GM21619 (cell line): ENCODE measurements at regions not wholly inside any gene's neighbourhood (a gene's known extent, or its start where the extent isn't known, plus 50 kb on each side); places are given as distances from the start of the nearest gene placed in this dataset.
A peak's percentile ranks its signal among the peaks of the same experiment; 100 is the strongest.
"Not testable (repeated sequence)": the region's sequence is repeated elsewhere in the genome, so short reads cannot be mapped to it uniquely, and the experiment has no call there.

Experiments used
- ATAC-seq: cut with Tn5 transposase; IDR thresholded peaks from one replicate; pipeline ENCODE4 v1.9.1; 2021; ENCODE audit not compliant: unreplicated experiment

DNA sequence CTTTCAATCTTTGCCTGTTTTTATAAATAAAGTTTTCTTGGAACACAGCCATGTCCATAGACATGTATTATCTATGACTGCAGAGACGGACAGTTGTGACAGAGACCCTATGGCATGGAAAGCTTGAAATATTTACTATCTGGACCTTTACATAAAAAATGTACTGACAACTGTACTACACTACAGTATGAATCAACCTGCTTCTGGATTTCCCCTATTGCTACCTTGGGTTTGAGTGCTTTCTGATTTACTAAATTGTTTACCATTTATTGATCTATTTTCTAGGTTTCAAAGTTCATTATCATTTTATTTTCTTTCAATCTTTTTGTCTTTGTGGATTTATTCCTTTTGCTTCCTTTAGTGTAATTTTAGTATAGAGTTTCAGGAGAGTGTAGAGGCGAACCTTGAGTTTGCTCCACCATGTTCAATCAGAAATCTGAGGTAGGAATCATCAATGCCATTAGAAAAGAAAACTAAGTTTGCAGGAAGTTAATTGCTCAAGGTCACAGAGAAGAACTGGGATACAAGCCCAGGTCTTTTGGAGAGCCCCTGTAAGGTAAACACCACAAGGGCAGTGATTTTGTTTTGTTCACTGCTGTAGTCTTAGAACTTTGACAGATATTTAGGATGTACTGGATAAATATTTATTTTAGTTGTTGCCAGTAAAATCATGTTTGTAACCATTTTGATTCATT lies 352.8 kb upstream of the SYNCRIP start:
- ATAC-seq, result no peak

DNA sequence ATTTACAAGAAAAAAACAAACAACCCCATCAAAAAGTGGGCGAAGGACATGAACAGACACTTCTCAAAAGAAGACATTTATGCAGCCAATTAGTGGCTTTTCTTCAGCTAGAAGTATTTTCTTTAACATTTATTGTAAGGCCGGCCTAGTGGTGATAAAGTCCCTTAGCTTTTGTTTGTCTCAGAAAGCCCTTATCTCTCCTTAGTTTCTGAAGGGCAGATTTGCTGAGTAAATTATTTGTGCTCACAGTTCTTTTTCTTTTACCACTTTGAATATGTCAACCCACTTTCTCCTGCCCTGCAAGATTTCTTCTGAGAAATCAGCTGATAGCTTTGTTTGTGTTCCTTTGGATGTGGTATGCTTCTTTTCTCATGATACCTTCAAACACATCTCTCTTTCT lies 344.0 kb upstream of the SYNCRIP start:
- no peak for ATAC-seq

DNA sequence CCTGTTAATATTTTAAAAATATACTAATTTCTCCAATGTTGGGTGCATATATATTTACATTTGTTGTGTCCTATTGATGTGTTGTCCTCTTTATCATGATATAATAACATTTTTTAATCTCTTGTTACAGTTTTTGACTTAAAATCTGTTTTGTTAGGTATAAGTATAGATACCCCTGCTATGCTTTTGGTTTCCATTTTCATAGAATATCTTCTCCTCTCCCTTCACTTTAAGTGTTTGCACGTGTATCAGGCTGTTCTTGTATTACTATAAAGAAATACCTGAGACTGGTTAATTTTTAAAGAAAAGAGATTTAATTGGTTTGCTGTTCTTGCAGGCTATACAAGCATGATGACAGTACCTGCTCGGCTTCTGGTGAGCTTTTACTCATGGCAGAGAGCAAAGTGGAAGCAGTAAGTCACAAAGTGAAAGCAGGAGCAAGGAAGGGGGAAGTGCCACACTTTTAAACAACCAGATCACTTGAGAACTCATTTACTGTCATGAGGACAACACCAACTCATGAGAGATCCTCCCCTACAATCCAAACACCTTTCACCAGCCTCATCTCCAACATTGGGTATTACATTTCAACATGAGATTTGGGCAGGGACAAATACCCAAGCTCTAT lies 340.5 kb upstream of the SYNCRIP start:
- peak; percentile 72 for ATAC-seq

DNA sequence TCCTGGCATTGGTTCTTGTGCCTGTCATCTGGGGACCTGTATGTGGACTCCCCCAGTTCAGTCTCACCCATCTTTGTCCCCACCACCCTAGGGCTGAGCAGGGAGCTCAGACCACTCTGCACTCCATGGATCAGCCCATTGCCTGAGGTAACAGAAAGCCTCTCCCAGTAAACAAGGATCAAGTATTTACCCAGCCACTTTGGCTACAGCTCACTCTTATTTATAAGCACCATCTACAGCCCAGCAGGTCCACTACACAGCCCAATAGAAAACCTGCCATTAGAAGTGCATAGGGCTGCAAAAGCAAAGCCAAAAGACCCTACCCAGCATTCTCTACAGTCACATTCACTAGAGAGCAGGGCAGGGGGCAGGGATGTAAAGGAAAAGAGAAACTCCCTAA lies 335.0 kb upstream of the SYNCRIP start:
- no peak for ATAC-seq

DNA sequence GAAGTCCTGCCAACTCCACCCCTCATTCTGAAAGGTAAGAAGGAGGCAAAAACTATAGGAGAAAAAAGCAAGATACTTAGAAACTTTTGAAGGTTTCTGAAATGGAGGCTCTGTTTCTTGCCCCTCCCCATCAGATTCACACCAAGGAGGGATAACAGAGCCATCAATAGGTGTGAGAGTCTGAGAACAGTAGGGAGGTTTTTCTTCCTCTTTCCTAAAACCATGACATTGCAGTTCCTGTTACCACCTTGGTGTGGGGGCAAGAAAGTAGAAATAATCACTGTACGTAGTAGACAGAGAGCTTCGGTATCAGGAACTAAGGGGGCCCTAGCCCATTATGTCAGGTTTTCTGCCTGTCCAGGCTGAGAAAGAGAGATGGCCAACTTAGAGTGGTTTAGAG lies 333.3 kb upstream of the SYNCRIP start:
- ATAC-seq, result peak; percentile 61

DNA sequence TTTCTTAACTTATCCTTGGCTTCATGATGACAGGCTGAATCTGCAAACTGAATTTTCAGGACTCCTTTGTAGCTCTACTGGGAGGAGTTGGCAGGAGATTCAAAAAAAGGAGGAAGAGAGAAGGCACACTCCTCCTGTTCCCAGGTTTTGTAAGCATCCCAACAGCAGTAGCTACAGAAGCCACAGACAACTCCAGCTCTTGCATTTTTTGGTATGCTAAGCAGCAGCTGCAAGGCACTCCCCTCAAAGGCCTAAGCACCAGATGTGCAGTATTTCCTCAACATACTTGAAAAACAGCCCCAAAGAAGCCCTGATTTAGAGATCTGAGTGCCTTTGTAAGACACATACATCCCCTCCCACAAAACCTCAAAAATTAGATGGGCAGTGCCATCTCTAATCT lies 328.6 kb upstream of the SYNCRIP start:
- no peak for ATAC-seq

DNA sequence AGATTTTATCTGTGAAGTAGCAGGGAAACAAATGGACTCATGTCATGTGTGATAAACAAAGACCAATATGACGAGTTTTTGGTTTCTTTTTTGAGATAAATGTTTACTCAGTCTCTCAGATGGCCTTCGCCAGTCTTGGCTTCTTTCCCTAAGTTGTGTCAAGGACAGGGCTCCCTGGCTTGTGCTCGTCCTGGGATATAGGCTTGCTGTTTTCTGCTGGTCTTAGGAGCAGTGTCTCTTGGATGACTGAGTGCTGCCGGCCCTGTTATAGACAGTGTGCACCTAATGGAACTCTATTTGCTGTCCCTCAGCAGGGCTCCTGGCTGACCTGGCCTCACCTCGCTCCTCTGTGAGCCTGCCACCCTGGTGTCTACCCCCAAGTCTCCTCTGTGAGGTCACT lies 324.1 kb upstream of the SYNCRIP start:
- no peak for ATAC-seq

DNA sequence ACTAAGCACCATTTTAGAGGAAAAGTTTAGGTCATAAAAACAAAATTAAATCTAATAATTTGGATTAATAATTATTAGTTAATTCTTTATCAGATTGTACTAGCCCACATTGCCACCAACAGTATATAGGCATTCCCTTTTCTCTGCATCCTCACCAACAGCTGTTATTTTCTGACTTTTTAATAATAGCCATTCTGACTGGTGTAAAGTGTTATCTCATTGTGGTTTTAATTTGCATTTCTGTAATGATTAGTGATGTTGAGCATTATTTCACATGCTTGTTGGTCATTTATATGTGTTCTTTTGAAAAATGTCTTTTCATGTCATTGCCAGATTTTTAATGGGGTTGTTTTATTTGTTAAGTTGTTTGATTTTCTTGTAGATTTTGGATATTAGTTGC lies 319.1 kb upstream of the SYNCRIP start:
- no peak for ATAC-seq

DNA sequence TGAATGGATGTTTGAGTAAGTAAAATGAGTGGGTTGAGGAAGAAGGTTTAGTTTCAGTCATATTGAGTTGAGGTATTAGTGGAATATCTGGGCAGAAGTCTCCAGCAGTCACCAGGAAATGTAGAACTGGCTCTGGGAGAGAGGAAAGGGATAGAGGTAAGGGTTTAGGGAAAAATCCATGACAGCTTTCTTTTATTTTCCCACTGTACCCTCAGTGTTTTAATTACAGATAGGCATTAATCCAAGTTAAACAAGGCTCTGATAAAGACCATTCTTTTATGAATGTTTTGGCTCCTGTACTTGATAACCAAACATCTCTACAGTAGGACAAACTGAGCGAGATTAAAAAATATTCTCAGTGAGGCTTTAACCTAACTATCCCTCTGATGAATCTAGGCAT lies 318.4 kb upstream of the SYNCRIP start:
- ATAC-seq, result no peak

DNA sequence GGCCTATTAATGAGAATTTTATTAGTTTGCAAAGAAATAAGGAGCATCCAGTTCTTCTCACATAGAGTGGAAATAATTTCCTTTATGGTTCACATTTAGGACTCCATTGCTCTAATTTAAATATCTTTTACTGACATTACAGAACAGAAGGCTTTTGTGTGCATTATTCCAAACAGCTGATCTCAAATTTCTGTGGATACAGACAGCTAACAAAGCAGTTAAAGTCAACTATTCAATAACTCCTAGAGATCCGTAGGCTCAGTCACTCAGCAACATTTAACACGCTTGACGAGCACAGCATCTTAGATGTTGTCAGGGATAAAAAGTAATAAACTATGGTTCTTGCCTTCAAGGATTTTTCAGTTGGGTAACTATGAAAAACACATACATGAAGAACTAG lies 305.8 kb upstream of the SYNCRIP start:
- ATAC-seq, result no peak

DNA sequence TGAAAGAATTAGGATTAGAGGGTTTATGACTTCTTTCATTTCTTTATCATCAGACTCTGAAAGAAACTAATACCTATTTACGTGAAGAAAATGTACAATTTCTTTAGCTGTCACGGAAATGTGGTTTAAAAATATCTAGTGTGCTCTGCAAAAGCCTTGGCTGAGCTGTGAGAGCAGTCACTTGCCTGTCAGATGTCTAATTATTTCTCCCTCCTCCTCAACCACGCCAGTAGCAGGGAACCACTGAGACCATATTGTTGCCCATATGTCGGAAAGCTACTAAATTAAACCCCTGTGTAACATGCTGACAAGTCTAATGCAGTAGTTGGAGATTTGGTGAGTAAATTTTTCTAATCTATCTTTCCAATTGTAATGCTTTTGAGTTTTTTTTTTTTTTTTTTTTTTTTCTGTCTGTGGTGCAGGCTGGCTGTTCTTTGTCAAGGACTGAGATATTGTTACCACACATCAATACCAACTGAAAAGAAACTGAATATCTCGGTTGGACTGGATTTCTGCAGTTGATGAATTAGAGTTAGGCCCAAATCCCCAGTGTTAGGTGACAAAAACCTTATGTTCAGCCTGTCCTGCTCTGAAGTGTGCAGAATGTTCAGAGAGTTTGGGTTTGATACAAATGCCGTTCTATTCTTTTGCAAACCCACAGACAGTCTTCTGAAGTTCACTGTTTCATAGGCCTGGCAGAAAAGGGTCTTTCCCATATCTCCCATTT lies 302.9 kb upstream of the SYNCRIP start:
- no peak for ATAC-seq

DNA sequence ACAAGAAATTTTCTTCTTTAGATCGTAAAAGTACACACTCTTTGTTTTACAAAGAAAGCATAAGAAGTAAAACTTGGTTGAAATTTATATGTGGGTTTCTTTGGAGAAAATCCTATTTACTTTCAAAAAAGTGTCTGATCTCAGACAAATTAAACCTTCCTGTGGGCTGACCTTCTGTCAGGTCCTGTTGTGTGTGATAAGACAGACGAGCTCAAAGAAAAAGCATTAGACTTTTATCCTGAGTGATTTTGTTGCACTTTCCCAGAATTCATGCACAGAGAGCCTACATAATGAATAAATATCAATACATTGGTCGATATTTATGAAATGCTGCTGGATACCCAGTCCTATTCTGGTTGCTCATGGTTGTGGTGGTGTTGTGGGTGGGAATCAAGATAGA lies 302.1 kb upstream of the SYNCRIP start:
- ATAC-seq, result no peak

DNA sequence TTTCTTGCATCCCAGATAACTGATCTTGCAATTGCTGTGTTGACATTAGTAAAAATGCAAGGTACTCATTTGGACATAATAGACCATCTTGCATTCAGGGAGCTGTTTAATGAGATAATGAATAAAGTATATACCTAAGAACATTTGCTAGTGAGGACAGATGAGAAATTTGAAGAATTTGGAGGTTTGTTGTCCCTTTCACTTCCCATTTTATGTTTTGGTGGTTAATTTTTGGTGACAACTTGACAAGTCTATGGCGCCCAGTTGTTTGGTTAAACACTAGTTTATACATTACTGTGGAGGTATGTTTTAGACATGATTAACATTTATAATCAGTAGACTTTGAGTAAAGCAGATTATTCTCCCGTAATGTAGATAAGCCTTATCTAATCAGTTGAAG lies 300.2 kb upstream of the SYNCRIP start:
- no peak for ATAC-seq

DNA sequence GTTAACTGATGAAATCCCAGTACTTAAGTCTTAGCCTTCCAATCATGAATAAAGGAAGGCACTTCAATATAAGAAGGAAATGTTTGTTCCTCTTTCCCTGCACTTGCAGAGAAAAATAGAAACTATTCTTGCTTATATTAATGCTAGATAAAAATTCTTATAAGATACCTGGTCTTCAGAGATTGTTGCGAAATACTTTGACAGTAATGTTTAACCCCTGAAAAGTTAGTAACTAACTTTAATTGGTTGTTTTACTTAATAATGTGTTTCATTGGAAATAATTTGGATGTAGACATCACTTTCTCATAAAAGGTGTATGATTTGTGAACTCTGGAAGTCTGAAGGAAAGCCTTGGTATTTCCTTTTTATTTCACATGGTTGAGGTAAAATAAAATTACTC lies 294.2 kb upstream of the SYNCRIP start:
- no peak for ATAC-seq

DNA sequence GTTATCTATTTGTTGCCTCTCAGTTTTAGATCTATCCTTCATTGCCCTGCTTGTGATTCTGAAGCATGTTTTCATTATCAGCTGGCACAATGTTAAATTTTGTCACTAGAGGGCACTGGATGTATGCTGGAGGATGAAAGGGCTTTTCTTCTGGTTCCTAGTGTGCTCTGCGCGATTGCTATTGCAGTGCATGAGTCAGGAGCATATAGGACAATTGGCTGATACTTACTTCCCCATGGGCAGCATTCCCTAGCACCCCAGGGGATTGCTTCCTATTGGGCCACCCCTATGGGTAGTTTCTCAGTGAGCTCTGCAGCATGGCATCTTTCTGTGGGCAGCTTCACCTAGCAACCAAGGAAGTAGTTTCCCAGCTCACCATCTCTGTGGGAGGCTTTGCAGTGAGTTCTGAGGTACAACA lies 280.3 kb upstream of the SYNCRIP start:
- ATAC-seq, result peak; percentile 95

DNA sequence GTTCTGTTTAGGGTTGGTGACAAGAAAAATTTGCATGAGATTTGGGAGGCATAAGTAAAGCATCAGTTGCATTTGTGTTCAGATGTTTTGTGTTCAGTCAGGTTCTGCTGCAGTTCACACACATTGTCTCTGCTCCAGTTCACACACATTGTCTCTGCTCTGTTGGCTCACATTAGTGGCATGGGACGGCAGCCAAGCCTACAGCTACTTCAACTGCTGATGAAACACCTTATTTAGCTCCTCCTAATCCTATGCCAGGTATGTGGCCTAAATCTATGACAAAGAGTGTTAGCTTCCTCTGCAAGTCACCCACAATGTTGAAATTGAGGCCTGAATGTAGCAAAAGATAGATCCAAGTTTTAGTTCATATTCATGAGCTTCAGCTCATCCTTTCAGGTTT lies 278.1 kb upstream of the SYNCRIP start:
- ATAC-seq, result no peak

DNA sequence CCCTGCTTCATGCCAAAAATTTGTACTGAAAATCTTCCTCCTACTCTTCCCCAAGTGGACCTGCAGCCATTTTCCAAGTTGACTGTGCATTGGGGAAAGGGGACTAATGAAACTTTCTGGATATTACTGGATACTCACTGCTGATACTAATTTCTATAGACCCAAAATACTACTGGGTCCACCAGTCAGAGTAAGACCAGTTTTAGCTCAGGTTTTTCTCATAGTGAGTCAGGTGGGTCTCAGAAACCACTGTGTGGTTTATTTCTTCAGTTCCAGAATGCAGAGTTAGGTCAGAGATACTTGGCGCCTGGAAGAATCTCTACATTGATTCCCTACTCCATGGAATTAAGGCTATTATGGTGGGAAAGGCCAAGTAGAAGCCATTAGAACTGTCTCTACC lies 274.8 kb upstream of the SYNCRIP start:
- ATAC-seq, result no peak

DNA sequence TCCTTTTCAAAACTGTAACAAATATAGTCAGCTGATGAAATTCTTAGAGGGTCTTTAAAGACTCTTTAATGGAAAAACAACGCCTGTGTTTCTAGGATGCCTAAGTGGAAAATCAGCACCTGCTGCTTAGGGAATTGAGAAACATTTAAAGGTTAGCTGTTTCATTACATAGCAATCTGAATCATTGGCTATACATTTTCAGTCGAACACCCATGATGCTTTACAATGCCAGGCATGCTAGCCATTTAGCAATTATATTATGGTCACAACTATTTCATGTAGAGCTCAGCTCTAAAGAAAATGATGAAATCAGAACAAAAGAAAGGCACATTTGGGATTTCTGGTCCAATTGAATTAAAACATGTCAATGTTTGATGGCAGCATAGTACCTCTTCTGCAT lies 270.3 kb upstream of the SYNCRIP start:
- ATAC-seq, result no peak

DNA sequence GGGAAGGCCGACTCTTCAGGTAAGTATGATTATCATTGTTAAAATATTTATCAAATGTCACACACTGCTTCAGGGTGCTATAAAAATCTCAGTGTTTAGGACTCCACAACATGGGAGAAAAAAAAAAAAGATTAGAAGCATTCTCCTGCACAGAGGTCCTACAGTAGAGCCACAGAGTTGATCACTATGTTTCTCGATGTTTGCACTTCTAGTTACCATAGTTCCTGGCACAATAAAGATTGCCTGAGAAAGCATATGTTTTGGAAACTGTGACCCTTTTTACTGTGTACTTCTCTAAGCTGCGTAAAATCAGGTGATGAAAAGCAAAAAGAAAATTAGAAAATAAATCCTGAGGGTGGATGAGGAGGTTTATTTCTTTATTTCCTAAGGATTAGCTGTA lies 269.9 kb upstream of the SYNCRIP start:
- ATAC-seq, result no peak

DNA sequence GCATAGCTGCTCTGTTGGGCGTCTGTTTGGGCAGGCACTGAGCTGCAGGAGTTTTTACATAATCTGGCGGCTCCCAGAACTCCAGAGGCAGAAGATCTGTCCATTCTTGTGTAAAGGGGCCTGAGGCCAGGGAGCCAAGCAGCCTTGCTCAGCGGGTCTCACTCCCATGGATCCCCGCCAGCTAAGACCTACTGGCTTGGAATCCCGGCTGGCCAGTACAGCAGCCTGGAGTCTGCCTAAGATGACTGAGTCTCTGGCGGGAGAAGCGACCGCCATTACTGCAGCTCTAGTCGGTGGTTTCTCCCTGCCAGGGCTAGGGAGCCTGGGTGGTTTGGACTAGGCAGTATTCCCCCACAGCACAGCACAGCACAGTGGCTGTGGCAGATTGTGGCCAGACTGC lies 268.4 kb upstream of the SYNCRIP start:
- ATAC-seq, result no peak

DNA sequence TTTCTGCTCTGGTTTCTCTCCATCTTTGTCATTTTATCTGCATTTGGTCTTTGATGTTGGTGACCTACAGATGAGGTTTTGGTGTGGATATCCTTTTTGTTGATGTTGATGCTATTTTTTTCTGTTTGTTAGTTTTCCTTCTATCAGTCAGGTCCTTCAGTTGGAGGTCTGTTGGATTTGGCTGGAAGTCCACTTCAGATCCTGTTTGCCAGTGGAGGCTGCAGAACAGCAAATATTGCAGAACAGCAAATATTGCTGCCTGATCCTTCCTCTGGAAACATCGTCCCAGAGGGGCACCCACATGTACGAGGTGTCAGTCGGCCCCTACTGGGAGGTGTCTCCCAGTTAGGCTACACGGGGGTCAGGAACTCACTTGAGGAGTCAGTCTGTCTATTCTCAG lies 265.4 kb upstream of the SYNCRIP start:
- ATAC-seq, result not testable (repeated sequence)

DNA sequence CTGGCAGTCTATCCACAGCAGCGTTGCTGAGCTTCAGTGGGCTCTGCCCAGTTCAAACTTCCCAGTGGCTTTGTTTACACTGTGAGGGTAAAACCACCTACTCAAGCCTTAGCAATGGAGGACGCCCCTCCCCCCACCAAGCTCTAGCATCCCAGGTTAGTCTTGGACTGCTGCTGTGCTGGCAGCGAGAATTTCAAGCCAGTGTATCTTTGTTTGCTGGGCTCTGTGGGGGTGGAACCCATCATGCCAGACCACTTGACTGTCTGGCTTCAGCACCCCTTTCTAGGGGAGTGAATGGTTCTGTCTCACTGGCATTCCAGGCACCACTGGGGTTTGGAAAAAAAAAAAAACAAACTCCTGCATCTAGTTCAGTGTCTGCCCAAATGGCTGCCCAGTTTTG lies 249.7 kb upstream of the SYNCRIP start:
- no peak for ATAC-seq
